H1 (cell line): ENCODE measurements at regions not wholly inside any gene's neighbourhood (a gene's known extent, or its start where the extent isn't known, plus 50 kb on each side); places are given as distances from the start of the nearest gene placed in this dataset.

Source experiments
- BACH1 ChIP-seq: IDR thresholded peaks from 2 replicates; pipeline ENCODE4 v1.6.1; 2012; ENCODE audit warnings: low read length, improper control_type of control experiment
- BCL11A ChIP-seq, 2 experiments: IDR thresholded peaks; one replicate each; pipeline ENCODE4 v1.6.1; 2011; ENCODE audit warnings: low read depth in 2 of 2, low read length in 2 of 2, mild to moderate bottlenecking in 2 of 2
- BRCA1 ChIP-seq: IDR thresholded peaks from 2 replicates; pipeline ENCODE4 v1.6.1; 2012; ENCODE audit warnings: low read depth, low read length, improper control_type of control experiment
- CHD7 ChIP-seq: fragments of 300-600 bp; sonication (generic); IDR thresholded peaks from 2 replicates; pipeline ENCODE4 v1.7.1; 2012; ENCODE audit warnings: low read length, moderate library complexity, mild to moderate bottlenecking, inconsistent platforms; ENCODE audit not compliant: insufficient replicate concordance
- CTBP2 ChIP-seq: IDR thresholded peaks from 2 replicates; pipeline ENCODE4 v1.7.0; 2011; ENCODE audit warnings: borderline replicate concordance, mild to moderate bottlenecking, moderate library complexity, mixed read lengths, low read length; ENCODE audit not compliant: insufficient read depth, insufficient read length
- POLR2A ChIP-seq, 2 experiments: IDR thresholded peaks; 1 replicate in 1 of 2; 2 replicates in 1 of 2; pipeline ENCODE4 v1.6.1; 2011; ENCODE audit warnings: low read depth in 2 of 2, low read length in 2 of 2, mild to moderate bottlenecking in 2 of 2; ENCODE audit errors: control extremely low read depth in 1 of 2
- POLR2AphosphoS5 ChIP-seq: IDR thresholded peaks from 2 replicates; pipeline ENCODE4 v1.6.1; 2011; ENCODE audit warnings: low read depth, low read length
- RBBP5 ChIP-seq: IDR thresholded peaks from 2 replicates; pipeline ENCODE4 v1.7.1; 2012; ENCODE audit warnings: low read depth, mild to moderate bottlenecking, inconsistent platforms, low read length, moderate library complexity, borderline replicate concordance
- RNF2 ChIP-seq: fragments of 200-900, 300-1000 bp; sonication (generic); IDR thresholded peaks from 2 replicates; pipeline ENCODE4 v1.7.1; 2016; ENCODE audit warnings: borderline replicate concordance, low read depth, mild to moderate bottlenecking, antibody characterized with exemption, low read length; ENCODE audit not compliant: poor library complexity, severe bottlenecking; ENCODE audit errors: missing control alignments
- SP2 ChIP-seq: IDR thresholded peaks from 2 replicates; pipeline ENCODE4 v1.6.1; 2012; ENCODE audit warnings: mild to moderate bottlenecking, low read length, inconsistent platforms
- TAF7 ChIP-seq: optimal IDR thresholded peaks from 2 replicates; pipeline ENCODE3; 2011; ENCODE audit warnings: low read depth, mild to moderate bottlenecking, inconsistent platforms, low read length, moderate library complexity, borderline replicate concordance

GRCh38 chr10:42939685-42940366 lies 137.0 kb upstream of the RET start (continued):
- no peak for TF ChIP-seq CHD7
- no peak for TF ChIP-seq CTBP2
- no peak for TF ChIP-seq RNF2
- TF ChIP-seq POLR2A (IDR thresholded peaks at IDR 0.05; ENCODE audit: control extremely low read depth in 1 of 2, low read depth in 2 of 2, low read length in 2 of 2), result no peak
- TF ChIP-seq SP2, result no peak
- TF ChIP-seq POLR2AphosphoS5, result no peak
- no peak for TF ChIP-seq RBBP5
- no peak for TF ChIP-seq BACH1
- no peak for TF ChIP-seq TAF7
- TF ChIP-seq BCL11A (IDR thresholded peaks at IDR 0.05; ENCODE audit: low read depth in 2 of 2, low read length in 2 of 2), result no peak
- TF ChIP-seq BRCA1, result no peak
